ENCODE measurements at regions not wholly inside any gene's neighbourhood (a gene's known extent, or its start where the extent isn't known, plus 50 kb on each side); places are given as distances from the start of the nearest gene placed in this dataset.
A peak's percentile ranks its signal among the peaks of the same experiment; 100 is the strongest.

- 62% methylated on average over 7 of the region's 7 CpGs for WGBS
- Histone ChIP-seq H3K27me3 (no peaks in the 10 kb centered on the region), H3K9me3 (peaks cover 8% of the 10 kb centered on the region), H3K4me1 (no peaks in the 10 kb centered on the region), H3K4me3 (no peak overlapping the region), H3K27ac (no peak overlapping the region), H3K36me3 (no peaks in the 10 kb centered on the region)
- TF ChIP-seq POLR2A (IDR thresholded peaks at IDR 0.05) = no peak
- TF ChIP-seq, protein P1, sequence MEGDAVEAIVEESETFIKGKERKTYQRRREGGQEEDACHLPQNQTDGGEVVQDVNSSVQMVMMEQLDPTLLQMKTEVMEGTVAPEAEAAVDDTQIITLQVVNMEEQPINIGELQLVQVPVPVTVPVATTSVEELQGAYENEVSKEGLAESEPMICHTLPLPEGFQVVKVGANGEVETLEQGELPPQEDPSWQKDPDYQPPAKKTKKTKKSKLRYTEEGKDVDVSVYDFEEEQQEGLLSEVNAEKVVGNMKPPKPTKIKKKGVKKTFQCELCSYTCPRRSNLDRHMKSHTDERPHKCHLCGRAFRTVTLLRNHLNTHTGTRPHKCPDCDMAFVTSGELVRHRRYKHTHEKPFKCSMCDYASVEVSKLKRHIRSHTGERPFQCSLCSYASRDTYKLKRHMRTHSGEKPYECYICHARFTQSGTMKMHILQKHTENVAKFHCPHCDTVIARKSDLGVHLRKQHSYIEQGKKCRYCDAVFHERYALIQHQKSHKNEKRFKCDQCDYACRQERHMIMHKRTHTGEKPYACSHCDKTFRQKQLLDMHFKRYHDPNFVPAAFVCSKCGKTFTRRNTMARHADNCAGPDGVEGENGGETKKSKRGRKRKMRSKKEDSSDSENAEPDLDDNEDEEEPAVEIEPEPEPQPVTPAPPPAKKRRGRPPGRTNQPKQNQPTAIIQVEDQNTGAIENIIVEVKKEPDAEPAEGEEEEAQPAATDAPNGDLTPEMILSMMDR (IDR thresholded peaks at IDR 0.05) = no peak
- no peak for TF ChIP-seq POLR2AphosphoS5 (IDR thresholded peaks at IDR 0.05)
- TF ChIP-seq EP300 (IDR thresholded peaks at IDR 0.05) = no peak
- DNase-seq (ENCODE audit: low spot score in 2 of 2) = no peak
Observed at GRCh38 chr6:22036275-22036674, 260.6 kb downstream of the PRL start.

GRCh38 chr6:22036699-22037098, 260.1 kb downstream of the PRL start:
- H3K4me1 ChIP-seq = no peaks in the 10 kb centered on the region
- 92% methylated on average over 3 of the region's 3 CpGs for WGBS
- H3K36me3 ChIP-seq = no peaks in the 10 kb centered on the region
- no peak for DNase-seq (ENCODE audit: low spot score in 2 of 2)
- no peak overlapping the region for H3K27ac ChIP-seq
- H3K27me3 ChIP-seq = no peaks in the 10 kb centered on the region
- H3K4me3 ChIP-seq = no peak overlapping the region
- peaks cover 8% of the 10 kb centered on the region for H3K9me3 ChIP-seq
- TF ChIP-seq POLR2AphosphoS5 (IDR thresholded peaks at IDR 0.05) = no peak
- TF ChIP-seq POLR2A (IDR thresholded peaks at IDR 0.05) = no peak
- TF ChIP-seq, protein P1 (IDR thresholded peaks at IDR 0.05) = no peak
- no peak for TF ChIP-seq EP300 (IDR thresholded peaks at IDR 0.05)

DNA sequence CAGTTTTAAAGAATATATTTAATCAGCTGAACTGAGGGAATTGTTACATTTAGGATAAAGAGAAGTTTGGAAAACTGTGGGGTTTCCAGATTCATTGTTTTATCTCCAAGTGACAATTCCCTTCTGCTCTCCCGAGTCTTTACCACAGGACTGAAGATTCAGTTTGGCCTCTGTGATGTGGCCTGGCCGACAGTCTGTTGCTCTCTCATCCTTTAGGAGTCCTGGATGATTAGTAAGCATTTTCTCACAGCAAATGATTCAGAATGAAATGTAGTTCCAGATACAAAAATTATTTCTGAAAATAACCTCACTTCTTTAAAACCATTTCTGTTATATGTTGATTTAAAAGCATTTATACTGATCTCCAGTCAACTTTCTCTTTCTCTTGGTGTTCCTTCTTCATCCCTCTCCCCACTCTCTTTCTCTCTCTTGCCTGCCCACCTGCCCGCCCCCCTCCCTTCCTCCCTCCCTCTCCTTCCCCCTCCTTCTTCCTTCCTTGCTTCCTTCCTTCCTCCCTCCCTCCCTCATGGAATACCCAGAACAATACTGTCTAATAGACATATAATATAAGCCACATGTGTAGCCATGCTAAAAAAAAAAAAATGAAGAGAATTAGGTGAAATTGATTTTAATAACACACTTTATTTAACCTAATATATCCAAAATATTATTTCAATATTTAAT, 254.9 kb downstream of the PRL start:
- Histone ChIP-seq H3K4me3 (no peak overlapping the region), H3K36me3 (no peaks in the 10 kb centered on the region), H3K27me3 (no peaks in the 10 kb centered on the region), H3K27ac (no peak overlapping the region), H3K4me1 (peaks cover 20% of the 10 kb centered on the region), H3K9me3 (peaks cover 8% of the 10 kb centered on the region)
- no peak for DNase-seq (ENCODE audit: low spot score in 2 of 2)
- no peak for TF ChIP-seq EP300 (IDR thresholded peaks at IDR 0.05)
- no peak for TF ChIP-seq POLR2AphosphoS5 (IDR thresholded peaks at IDR 0.05)
- TF ChIP-seq POLR2A (IDR thresholded peaks at IDR 0.05) = no peak
- TF ChIP-seq, protein P1 (IDR thresholded peaks at IDR 0.05) = no peak
- WGBS = 58% methylated on average over 3 of the region's 3 CpGs

DNA sequence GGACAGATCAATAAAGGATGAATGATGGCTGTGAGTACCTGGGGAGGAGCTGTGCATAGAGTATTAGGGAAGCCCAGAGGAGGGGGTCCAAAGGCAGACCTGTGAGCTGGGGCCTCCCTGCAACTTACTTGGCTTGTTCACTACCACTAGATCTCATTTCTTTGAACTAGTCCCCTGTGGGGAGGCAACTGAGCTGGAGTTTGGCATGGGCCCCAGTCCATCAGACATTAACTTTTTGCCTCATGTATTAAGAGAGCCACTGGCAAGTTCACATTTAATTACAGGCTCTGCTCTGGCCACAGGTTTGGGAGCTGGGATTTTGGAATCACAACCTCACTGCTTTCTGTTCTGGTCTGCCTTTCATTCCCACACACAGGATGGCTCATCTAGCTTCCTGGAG, 254.1 kb downstream of the PRL start:
- Histone ChIP-seq H3K9me3 (peaks cover 8% of the 10 kb centered on the region), H3K27me3 (no peaks in the 10 kb centered on the region), H3K27ac (peak overlapping the region; percentile 69), H3K4me3 (no peak overlapping the region), H3K4me1 (peaks cover 20% of the 10 kb centered on the region), H3K36me3 (no peaks in the 10 kb centered on the region)
- DNase-seq (ENCODE audit: low spot score in 2 of 2) = no peak
- TF ChIP-seq, protein P1 (IDR thresholded peaks at IDR 0.05) = no peak
- TF ChIP-seq POLR2A (IDR thresholded peaks at IDR 0.05) (no peak), EP300 (IDR thresholded peaks at IDR 0.05) (no peak), POLR2AphosphoS5 (IDR thresholded peaks at IDR 0.05) (no peak)

- WGBS = 26% methylated on average over 7 of the region's 7 CpGs
- peak in 1 of 2 donors; percentile 59 for DNase-seq (ENCODE audit: low spot score in 2 of 2)
- H3K27ac ChIP-seq = peak overlapping the region; percentile 69
- no peak for TF ChIP-seq POLR2A (IDR thresholded peaks at IDR 0.05)
- TF ChIP-seq EP300 (IDR thresholded peaks at IDR 0.05) = no peak
- TF ChIP-seq POLR2AphosphoS5 (IDR thresholded peaks at IDR 0.05) = no peak
- TF ChIP-seq, protein P1 (IDR thresholded peaks at IDR 0.05) = no peak
- peaks cover 8% of the 10 kb centered on the region for H3K9me3 ChIP-seq
- no peak overlapping the region for H3K4me3 ChIP-seq
- H3K36me3 ChIP-seq = no peaks in the 10 kb centered on the region
- H3K27me3 ChIP-seq = no peaks in the 10 kb centered on the region
- H3K4me1 ChIP-seq = peaks cover 20% of the 10 kb centered on the region
Observed at GRCh38 chr6:22043284-22043962, 253.4 kb downstream of the PRL start.

Measured in suprapubic skin (tissue), 4 donors.